ENCODE measurements at regions not wholly inside any gene's neighbourhood (a gene's known extent, or its start where the extent isn't known, plus 50 kb on each side); places are given as distances from the start of the nearest gene placed in this dataset.

DNA sequence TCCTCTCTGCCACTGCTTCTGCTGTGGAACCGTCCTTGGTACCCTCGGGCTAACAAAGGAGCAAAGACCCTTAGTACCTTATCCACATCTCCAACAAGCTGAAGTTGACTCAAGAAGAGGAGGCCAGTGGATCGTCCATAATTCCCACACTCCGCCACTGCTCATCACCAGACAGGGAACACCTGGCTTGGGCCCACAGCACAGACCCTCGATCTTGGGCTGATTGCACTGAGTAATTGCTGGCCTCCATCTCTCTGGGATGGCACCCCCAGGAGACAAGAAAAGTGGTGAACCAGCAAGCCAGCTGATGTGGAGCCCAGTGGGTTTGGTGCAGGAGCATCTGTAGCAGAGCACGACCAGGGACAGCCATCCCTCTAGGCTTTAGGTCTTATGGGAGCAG is 109.4 kb upstream of the GRIK2 start:
- H3K4me3 ChIP-seq: no peak overlapping the region
- H3K36me3 ChIP-seq: no peaks in the 10 kb centered on the region
- DNase-seq (no peak), ATAC-seq (no peak)
- no peaks in the 10 kb centered on the region for H3K9me3 ChIP-seq
- 80 to 86% (median 84%) methylated on average over 5 to 6 of the region's 6 CpGs for WGBS, 4 donors
- H3K4me1 ChIP-seq: no peaks in the 10 kb centered on the region
- intact Hi-C loops (cut with DNase I): no loop called here
- H3K27me3 ChIP-seq: no peaks in the 10 kb centered on the region
- TF ChIP-seq, protein P1, sequence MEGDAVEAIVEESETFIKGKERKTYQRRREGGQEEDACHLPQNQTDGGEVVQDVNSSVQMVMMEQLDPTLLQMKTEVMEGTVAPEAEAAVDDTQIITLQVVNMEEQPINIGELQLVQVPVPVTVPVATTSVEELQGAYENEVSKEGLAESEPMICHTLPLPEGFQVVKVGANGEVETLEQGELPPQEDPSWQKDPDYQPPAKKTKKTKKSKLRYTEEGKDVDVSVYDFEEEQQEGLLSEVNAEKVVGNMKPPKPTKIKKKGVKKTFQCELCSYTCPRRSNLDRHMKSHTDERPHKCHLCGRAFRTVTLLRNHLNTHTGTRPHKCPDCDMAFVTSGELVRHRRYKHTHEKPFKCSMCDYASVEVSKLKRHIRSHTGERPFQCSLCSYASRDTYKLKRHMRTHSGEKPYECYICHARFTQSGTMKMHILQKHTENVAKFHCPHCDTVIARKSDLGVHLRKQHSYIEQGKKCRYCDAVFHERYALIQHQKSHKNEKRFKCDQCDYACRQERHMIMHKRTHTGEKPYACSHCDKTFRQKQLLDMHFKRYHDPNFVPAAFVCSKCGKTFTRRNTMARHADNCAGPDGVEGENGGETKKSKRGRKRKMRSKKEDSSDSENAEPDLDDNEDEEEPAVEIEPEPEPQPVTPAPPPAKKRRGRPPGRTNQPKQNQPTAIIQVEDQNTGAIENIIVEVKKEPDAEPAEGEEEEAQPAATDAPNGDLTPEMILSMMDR (IDR thresholded peaks at IDR 0.05): no peak
- TF ChIP-seq POLR2A (IDR thresholded peaks at IDR 0.05): no peak
- H3K27ac ChIP-seq: no peak overlapping the region

DNA sequence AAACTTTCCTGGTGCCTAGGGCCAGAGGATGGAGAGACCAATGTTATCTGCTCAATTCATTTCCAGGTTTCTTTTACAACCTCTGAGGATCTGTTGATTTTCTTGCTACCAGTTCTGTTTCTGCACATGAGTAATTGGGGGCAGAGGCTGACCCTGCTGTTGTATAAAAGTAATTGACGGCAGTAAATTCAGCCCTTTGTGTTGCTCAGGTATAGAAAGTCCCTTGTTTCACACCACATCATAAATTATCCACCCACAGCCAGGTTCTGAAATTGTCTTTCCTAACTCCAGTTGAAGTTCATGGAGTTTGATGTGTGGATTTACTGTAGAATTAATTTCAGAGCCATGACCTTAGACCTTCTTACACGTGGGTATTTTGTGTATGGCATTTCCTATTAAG is 107.4 kb upstream of the GRIK2 start:
- H3K9me3 ChIP-seq: peaks cover 0 to 3% (median 0%) of the 10 kb centered on the region in 12 donors
- no peaks in the 10 kb centered on the region for H3K27me3 ChIP-seq
- H3K4me1 ChIP-seq: no peaks in the 10 kb centered on the region
- H3K27ac ChIP-seq: no peak overlapping the region
- no peak overlapping the region for H3K4me3 ChIP-seq
- intact Hi-C loops (cut with DNase I): no loop called here
- DNase-seq (no peak), ATAC-seq (no peak)
- no peaks in the 10 kb centered on the region for H3K36me3 ChIP-seq
- no peak for TF ChIP-seq POLR2A (IDR thresholded peaks at IDR 0.05)
- 57 to 63% (median 59%) methylated on average over 2 of the region's 2 CpGs for WGBS, 4 donors

DNA sequence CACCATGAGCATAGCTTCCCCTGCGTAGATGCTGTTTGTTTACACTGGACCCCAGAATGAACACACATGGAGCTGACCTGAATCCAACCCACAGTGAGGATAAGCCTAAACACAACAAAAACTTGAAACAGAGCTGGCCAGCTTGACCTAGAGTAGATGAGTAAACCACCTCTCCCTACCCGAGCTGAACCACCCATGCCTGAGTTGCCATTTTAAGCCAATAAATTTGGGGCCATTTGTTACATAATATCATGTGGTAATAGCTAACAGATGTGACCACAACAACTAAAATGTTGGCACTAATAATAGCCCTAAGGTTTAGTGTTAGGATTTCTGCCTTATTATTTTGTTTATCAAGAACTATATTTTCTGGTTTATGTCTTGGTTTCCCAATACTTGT is 103.2 kb upstream of the GRIK2 start:
- Histone ChIP-seq H3K27ac (no peak overlapping the region), H3K4me1 (no peaks in the 10 kb centered on the region), H3K36me3 (no peaks in the 10 kb centered on the region), H3K4me3 (no peak overlapping the region), H3K9me3 (peaks cover 0 to 4% (median 0%) of the 10 kb centered on the region in 12 donors), H3K27me3 (no peaks in the 10 kb centered on the region)
- no peak for ATAC-seq
- intact Hi-C loops (cut with DNase I): no loop called here
- no peak for DNase-seq
- WGBS, 4 donors: 63 to 77% (median 73%) methylated on average over 2 of the region's 2 CpGs
- TF ChIP-seq, protein P1 (IDR thresholded peaks at IDR 0.05): no peak
- TF ChIP-seq POLR2A (IDR thresholded peaks at IDR 0.05): no peak

DNA sequence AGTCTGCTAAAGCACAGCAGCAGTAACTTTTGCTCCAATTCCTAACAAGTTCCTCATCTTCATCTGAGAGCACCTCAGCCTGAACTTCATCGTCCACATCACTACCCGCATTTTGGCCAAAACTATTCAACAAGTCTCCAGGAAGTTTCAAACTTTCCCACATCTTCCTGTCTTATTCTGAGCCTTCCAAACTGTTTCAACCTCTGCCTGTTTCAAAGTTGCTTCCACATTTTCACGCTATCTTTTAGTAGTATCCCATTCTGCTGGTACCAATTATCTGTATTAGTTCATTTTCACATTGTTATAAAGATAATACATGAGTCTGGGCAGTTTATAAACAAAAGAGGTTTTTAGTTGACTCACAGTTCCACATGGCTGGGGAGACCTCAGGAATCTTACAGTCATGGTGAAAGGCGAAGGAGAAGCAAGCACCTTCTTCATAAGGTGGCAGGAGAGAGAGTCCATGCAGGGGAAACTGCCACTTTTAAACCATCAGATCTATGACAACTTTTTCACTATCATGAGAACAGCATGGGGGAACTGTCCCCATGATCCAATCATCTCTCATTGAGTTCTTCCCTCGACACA is 99.4 kb upstream of the GRIK2 start:
- no peaks in the 10 kb centered on the region for H3K4me1 ChIP-seq
- H3K4me3 ChIP-seq: no peak overlapping the region
- no peaks in the 10 kb centered on the region for H3K27me3 ChIP-seq
- peaks cover 0 to 4% (median 0%) of the 10 kb centered on the region in 12 donors for H3K9me3 ChIP-seq
- H3K27ac ChIP-seq: no peak overlapping the region
- TF ChIP-seq POLR2A (IDR thresholded peaks at IDR 0.05): no peak
- TF ChIP-seq, protein P1 (IDR thresholded peaks at IDR 0.05): no peak
- H3K36me3 ChIP-seq: no peaks in the 10 kb centered on the region
- DNase-seq (no peak), ATAC-seq (no peak)
- intact Hi-C loops (cut with DNase I): no loop called here
- WGBS, 4 donors: 67 to 77% (median 73%) methylated on average over 5 of the region's 5 CpGs

DNA sequence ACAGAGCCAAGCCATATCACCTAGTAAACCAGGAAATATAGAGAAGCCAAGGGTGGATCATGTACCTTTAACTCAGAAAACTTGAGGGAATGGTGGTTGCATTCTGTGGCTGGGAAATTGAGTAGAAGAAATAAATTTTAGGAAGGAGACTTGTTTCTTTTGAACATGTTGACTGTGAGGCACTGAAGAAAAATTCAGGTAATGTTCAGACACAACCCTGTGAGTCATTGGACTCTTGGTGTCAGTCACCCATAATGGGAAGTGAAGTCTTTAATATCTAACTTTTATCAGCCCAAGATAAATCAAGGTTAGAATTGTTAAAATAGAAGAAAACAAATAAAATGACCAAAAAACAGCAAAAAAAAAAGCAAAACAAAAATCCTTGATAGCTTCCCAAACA is 98.8 kb upstream of the GRIK2 start:
- Histone ChIP-seq H3K4me3 (no peak overlapping the region), H3K9me3 (peaks cover 0 to 4% (median 0%) of the 10 kb centered on the region in 12 donors), H3K36me3 (no peaks in the 10 kb centered on the region), H3K4me1 (no peaks in the 10 kb centered on the region), H3K27me3 (no peaks in the 10 kb centered on the region), H3K27ac (no peak overlapping the region)
- intact Hi-C loops (cut with DNase I): no loop called here
- no peak for TF ChIP-seq POLR2A (IDR thresholded peaks at IDR 0.05)
- TF ChIP-seq, protein P1 (IDR thresholded peaks at IDR 0.05): no peak
- ATAC-seq: no peak
- no peak for DNase-seq

Data from heart left ventricle (tissue), 16 donors.